ENCODE measurements at regions not wholly inside any gene's neighbourhood (a gene's known extent, or its start where the extent isn't known, plus 50 kb on each side); places are given as distances from the start of the nearest gene placed in this dataset.

- no peak for DNase-seq
Measured at GRCh38 chr1:116851846-116852245, 57.9 kb upstream of the PTGFRN start.

- DNase-seq, result no peak
Measured at GRCh38 chr1:116852367-116852766, 57.3 kb upstream of the PTGFRN start.

- DNase-seq, result no peak
Measured at GRCh38 chr1:116852910-116853309, 56.8 kb upstream of the PTGFRN start.

- DNase-seq, result no peak
Measured at GRCh38 chr1:116853680-116854402, 55.9 kb upstream of the PTGFRN start.

GRCh38 chr1:116854403-116854690 is 55.4 kb upstream of the PTGFRN start:
- DNase-seq, result no peak

GRCh38 chr1:116854716-116855115 is 55.0 kb upstream of the PTGFRN start:
- DNase-seq, result no peak

- DNase-seq, result no peak
Measured at GRCh38 chr1:116855191-116855619, 54.5 kb upstream of the PTGFRN start.

- no peak for DNase-seq
Measured at GRCh38 chr1:116855773-116856201, 53.9 kb upstream of the PTGFRN start.

GRCh38 chr1:116856312-116856711 is 53.4 kb upstream of the PTGFRN start:
- no peak for DNase-seq

GRCh38 chr1:116857092-116857491 is 52.6 kb upstream of the PTGFRN start:
- DNase-seq, result no peak
